D721Med (cell line): ENCODE measurements at regions not wholly inside any gene's neighbourhood (a gene's known extent, or its start where the extent isn't known, plus 50 kb on each side); places are given as distances from the start of the nearest gene placed in this dataset.
A peak's percentile ranks its signal among the peaks of the same experiment; 100 is the strongest.

Experiments used
- DNase-seq: peaks from one replicate; pipeline ENCODE4 v3.0.0; 2011; ENCODE audit warnings: low spot score; ENCODE audit not compliant: insufficient read length
- FAIRE-seq: peaks from 2 replicates; lab custom pipeline; 2011; peaks lifted over from hg19 to GRCh38; lab: Jason Lieb, UNC
- TF ChIP-seq, protein P1 (sequence below): IDR thresholded peaks from 2 replicates; pipeline ENCODE4 v1.5.1; 2012; ENCODE audit warnings: mild to moderate bottlenecking, control low read depth; ENCODE audit not compliant: insufficient read depth; ENCODE audit errors: missing control alignments

DNA sequence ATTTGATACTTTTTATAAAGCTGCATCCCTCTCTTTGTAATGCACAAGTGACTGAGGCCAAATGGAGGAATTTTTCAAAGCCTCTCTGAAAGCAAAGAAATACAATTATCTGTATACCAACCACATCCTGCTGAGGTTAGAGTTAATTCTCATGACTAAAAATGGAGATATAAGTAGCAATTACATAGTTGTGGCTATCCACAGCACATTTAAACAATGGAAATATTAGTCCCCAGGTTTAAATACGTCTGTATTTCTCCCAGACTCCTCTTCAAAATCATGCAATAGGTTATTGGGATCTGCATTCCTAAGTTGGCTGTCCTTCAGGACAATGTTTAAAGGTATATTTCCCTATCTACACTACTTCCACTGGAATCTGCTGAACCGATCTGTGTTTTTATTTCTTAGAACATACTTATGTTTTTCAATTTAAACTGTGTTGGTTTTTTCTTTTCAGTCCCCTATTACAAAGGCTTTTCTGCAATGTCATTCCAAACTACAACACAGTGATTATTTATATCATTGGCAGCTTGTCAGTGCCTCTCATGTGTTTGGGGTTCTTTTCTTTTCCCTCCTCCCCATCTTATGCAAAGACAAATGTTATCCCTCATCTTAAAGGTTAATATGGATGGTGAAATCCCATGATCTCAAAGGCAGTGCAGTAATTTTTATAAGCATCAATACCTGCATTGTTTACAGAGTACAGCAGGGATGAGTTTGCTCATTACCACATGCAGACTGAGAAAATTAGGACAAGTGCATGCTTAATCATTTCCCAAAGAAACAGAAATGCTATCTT lies 134.8 kb upstream of the FSHR start:
- FAIRE-seq, result no peak
- no peak for DNase-seq
- TF ChIP-seq, protein P1, sequence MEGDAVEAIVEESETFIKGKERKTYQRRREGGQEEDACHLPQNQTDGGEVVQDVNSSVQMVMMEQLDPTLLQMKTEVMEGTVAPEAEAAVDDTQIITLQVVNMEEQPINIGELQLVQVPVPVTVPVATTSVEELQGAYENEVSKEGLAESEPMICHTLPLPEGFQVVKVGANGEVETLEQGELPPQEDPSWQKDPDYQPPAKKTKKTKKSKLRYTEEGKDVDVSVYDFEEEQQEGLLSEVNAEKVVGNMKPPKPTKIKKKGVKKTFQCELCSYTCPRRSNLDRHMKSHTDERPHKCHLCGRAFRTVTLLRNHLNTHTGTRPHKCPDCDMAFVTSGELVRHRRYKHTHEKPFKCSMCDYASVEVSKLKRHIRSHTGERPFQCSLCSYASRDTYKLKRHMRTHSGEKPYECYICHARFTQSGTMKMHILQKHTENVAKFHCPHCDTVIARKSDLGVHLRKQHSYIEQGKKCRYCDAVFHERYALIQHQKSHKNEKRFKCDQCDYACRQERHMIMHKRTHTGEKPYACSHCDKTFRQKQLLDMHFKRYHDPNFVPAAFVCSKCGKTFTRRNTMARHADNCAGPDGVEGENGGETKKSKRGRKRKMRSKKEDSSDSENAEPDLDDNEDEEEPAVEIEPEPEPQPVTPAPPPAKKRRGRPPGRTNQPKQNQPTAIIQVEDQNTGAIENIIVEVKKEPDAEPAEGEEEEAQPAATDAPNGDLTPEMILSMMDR, result no peak

DNA sequence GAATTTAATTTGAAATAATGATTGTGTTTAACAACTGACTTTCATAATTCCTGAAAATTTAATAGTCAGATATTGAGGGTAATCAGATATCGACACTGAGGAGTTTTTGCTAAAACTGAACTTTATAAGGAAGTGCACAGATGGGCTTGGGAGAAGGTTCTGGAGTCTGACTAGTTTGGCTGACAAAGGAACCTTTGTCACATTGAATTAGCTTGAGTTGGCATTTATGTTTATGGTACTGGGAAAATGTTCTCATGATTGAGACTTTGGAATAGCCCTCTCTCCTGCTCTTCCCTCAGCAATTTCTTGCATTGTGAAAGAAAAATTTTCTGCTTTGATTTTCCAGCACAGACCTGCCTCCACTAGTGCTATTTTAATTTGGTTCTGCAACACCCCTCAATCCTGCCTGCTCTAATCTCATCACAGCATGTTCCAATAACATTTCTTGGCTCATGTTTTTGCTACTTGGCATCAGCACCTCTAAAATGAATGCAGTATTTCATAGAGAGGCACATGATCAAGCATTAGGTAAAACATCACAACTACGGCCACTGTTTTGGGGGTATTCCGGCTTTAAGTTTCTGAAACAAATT lies 133.9 kb upstream of the FSHR start:
- FAIRE-seq, result no peak
- DNase-seq, result no peak
- TF ChIP-seq, protein P1, result no peak

DNA sequence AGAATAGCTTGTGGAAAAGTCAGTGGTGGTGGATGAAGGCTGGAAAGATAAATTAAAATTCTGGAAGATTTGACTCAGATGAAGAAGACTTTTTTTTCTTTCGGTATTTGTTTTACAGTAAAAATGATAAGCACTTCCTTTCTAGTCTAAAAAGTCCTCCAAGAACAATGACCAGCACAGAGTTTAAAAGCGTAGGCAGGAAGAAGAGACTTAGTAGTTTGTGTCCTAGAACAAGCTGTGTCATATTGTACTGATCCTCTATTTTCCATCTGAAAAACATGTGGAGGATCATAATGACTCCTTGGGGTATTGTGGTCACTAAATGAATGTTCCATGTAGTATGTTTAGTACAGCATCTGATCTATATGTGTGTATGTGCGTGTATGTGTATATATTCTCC lies 132.4 kb upstream of the FSHR start:
- FAIRE-seq, result no peak

DNA sequence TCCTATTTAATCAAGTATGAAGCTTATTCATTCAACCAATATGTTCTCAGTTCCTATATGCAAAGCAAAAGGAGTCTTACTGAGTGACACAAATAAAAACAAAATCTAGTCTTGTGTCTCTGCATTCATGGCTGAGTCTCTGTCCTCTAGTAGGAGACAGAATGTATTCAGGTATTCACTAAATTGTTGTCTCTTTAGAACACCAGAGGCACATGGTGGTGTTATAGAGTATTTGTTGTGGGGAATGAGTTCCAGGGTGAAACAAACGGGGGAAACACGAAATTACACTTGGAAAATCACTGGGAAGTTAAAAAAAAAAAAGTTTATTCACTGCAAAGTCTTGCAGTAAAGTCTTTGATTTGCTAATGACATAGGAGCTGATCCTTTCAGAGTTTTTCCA lies 131.7 kb upstream of the FSHR start:
- no peak for FAIRE-seq
- TF ChIP-seq, protein P1, result no peak
- no peak for DNase-seq

More for the DNA sequence above, 132.4 kb upstream of the FSHR start:
- no peak for DNase-seq
- TF ChIP-seq, protein P1, result no peak

DNA sequence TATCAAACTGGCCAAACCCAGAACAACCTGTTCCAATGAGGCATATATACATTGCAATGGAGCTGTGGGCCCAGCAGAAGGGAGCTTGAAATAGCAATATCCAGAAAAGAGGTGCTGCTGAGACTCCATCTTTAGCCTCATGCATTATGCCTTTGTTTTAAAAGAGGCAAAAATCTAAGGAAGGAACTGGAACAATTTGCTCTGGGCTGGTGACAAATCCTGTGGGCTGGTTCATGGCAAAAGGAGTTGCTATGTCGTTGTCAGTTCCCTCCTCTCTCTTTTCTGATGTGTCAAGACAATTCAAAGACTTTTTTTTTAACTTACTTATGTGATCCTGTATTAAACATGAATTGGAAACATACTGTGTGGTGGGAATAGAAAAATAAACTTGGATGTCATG lies 124.2 kb upstream of the FSHR start:
- TF ChIP-seq, protein P1, result no peak
- no peak for FAIRE-seq

DNA sequence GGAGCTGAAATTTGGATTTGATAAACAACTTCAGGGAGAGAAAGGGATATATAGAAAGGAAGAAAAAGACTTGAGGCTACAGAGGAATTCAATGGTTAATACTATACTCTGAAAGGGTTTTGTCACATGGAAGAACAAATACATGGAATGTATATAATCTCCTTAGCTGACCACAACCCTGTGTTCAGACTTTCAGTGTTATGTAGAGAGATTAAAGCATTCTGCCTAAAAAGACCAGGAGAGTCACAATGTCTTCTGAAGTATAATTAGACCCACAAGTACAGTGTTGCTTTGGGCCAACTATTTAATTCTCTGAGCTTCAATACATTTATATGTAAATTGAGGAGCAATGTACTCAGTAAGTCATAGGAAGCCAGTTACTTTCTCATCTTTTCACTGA lies 123.8 kb upstream of the FSHR start:
- TF ChIP-seq, protein P1, result no peak
- DNase-seq (no peak), FAIRE-seq (peak; percentile 84)

More for the DNA sequence above, 124.2 kb upstream of the FSHR start:
- DNase-seq, result no peak

DNA sequence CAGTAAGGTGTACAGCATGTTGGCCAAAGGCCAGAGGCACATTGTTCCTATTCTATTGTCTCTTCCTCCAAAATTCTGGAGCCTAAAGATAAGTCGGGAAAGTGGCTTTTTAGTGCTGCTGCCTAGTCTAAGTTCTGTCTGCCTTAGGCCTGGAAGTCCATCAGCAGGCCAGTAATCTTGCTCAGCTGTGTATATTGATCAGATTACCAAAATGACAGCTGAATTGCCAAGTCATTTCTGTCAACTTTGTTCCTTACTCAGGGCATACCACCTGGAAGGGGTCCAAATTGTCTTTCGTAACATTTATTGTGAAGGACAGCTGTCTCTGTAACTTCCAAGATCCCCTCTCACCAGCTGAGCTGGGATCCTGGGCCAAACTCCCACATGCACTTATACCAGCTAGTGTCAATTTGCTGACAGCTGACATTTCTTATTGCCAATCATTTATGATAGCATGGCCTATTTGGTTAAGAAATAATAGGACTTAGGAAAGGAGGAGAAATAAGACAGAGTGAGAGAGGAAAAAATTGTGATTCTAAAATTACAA lies 116.8 kb upstream of the FSHR start:
- no peak for DNase-seq
- no peak for FAIRE-seq
- TF ChIP-seq, protein P1, result no peak
